ENCODE measurements at regions not wholly inside any gene's neighbourhood (a gene's known extent, or its start where the extent isn't known, plus 50 kb on each side); places are given as distances from the start of the nearest gene placed in this dataset.

DNA sequence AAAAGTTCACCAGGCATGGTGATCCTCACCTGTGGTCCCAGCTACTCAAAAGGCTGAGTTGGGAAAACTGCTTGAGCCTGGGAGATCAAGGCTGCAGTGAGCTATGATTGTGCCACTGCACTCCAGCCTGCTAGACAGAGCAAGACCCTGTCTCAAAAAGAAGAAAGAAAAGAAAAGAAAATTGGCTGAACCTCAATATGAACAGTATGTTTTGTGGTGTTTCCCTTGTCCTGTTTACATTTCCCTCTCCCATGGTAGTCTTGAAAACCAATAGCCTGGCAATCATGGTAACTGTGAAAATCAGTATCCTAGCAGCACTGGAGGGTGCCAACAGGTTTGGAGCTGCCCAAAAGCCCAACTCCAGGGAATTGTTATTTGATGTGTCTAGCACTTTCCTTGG is 174.1 kb upstream of the NR4A3 start (continued):
- TF ChIP-seq KIAA2018 (CRISPR knock-in tag; IDR thresholded peaks at IDR 0.05; ENCODE audit: borderline replicate concordance): no peak
- TF ChIP-seq REST (IDR thresholded peaks at IDR 0.05; ENCODE audit: borderline replicate concordance in 1 of 2, low read depth in 1 of 2, low read length in 2 of 2): no peak
